DMS 273 (cell line): ENCODE measurements at regions not wholly inside any gene's neighbourhood (a gene's known extent, or its start where the extent isn't known, plus 50 kb on each side); places are given as distances from the start of the nearest gene placed in this dataset.
"Not testable (repeated sequence)": the region's sequence is repeated elsewhere in the genome, so short reads cannot be mapped to it uniquely, and the experiment has no call there.

Experiments
- DNase-seq: peaks from one replicate; lab custom pipeline; 2025; ENCODE audit not compliant: unreplicated experiment; lab: John Stamatoyannopoulos, UW

GRCh38 chr6:141402489-141402888, 730.2 kb upstream of the GJE1 start:
- no peak for DNase-seq

GRCh38 chr6:141401851-141402250, 730.9 kb upstream of the GJE1 start:
- peak; percentile 8 for DNase-seq

DNA sequence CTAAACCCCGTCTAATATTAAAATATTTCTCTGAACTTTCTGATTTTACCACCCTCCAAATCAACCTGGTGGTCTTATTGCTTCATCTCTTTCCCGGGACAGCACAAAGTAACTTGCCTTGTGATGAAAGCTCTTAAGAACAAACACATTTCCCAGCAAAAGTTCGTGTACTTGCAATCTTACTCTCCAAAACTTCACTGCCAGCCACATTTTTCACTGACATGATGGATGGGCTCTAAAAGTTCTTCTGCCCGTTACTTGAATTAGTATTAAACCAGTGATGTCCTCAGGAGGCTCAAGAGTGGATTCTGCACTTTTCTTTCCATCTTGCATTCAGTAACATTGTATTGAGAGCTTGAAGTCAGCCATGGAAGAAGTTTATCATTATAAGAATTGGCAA, 731.6 kb upstream of the GJE1 start:
- no peak for DNase-seq

GRCh38 chr6:141398949-141399348, 733.8 kb upstream of the GJE1 start:
- no peak for DNase-seq

- no peak for DNase-seq
Observed at GRCh38 chr6:141395443-141396008, 737.2 kb upstream of the GJE1 start.

DNA sequence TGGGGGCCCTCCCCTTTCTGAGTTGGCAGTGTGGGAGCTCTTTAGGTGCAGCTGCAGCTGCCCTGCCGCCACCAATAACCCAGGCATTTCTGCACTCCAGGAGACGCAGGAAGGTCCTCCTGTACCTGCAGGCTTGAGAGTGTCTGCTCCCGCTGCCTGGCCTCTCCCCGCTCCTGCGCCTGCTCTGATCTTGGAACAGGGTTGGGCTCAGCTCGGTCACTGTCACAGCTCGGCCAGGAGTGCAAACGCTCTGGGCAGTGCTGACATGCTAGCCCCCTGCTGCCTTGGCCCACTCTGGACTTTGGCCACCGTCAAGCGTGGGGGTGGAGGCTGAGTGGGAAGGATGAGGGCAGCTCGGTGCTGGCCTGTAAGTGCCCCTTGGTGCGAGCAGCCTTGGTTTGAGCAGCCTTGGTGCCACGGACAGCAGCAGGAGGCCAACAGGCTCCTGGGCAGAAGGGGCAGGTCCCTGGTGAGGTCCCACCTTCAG, 738.1 kb upstream of the GJE1 start:
- DNase-seq: no peak

- DNase-seq: no peak
Observed at GRCh38 chr6:141394125-141394536, 738.6 kb upstream of the GJE1 start.

GRCh38 chr6:141393405-141394124, 739.2 kb upstream of the GJE1 start:
- DNase-seq: no peak

DNA sequence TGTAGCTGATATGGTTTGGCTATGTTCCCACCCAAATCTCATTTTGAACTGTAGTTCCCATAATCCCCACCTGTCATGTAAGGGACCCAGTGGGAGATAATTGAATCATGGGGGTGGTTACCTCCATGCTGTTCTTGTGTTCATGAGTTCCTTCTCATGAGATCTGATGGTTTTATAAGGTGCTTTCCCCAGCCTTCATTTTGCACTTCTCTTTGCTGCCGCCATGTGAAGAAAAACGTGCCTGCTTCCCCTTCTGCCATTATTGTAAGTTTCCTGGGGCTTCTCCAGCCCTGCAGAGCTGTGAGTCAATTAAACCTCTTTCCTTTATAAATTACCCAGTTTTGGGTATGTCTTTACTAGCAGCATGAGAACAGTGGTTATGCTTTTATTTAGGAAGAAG, 741.6 kb upstream of the GJE1 start:
- DNase-seq: not testable (repeated sequence)

DNA sequence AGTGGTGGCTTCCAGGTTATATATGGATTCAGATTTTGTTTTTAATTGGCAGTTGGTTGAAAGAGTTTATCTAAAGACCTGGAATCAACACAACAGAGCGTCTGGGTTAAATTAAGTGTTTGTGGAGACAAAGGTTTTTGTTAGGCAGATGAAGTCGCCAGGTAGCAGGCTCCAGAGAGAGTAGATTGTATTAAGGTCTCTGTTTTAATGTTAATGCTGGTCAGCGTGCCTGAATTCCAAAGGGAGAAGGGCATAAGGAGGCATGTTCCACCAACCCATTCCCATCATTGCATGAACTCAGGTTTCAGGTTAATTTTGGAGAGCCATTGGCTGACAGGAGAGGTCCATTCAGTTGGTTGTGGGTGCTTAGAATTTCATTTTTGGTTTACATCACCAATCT, 744.1 kb upstream of the GJE1 start:
- no peak for DNase-seq

GRCh38 chr6:141370438-141370837, 762.3 kb upstream of the GJE1 start:
- no peak for DNase-seq

DNA sequence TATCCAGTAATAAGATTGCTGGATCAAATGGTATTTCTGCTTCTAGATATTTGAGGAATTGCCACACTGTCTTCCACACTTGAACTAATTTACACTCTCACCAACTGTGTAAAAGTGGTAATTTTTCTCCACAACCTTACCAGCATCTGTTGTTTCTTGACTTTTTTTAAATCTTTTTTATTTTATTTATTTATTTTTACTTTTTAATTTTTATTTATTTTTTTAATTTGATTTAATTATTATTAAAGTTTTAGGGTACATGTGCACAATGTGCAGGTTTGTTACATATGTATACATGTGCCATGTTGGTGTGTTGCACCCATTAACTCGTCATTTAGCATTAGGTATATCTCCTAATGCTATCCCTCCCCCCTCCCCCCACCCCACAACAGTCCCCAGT, 765.9 kb upstream of the GJE1 start:
- DNase-seq: not testable (repeated sequence)

- DNase-seq: no peak
Observed at GRCh38 chr6:141364694-141365093, 768.0 kb upstream of the GJE1 start.

- DNase-seq: no peak
Observed at GRCh38 chr6:141364232-141364631, 768.5 kb upstream of the GJE1 start.

DNA sequence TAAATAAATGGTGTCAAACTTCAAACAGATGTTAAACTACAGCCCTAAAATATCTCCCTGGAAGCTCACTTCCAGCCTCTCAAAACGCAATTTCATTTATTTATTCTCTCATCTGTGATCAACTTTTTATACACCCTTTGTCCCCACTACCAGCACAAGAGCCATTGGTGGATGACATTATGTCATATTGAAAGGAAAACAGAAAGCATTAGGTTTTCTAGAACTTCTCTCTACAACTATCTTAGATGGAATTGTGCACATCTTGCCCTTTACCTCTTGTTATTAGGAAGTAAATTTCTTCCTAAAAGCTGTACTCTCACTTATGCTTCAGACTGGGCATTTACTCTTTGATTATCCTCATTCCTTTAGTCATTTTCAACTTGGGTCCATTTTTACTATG, 771.2 kb upstream of the GJE1 start:
- DNase-seq: no peak

DNA sequence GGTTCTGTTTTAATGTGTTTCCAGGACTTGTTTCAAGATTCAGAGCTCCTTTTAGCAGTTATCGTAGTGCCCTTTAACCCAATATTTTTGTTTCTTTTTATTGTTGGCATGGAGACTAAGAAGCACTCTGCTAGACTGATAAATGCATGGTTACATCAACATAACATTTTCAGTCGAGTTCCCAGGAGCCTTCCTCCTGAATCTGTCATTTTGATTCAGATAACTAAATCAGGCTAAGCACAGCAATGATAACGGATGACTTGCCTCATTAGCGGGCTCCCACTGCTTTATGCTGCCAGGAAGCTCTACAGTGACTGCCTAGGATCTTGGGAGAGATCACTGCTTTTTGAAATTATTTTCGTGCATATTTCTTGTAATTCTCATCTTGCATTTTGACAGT, 772.8 kb upstream of the GJE1 start:
- no peak for DNase-seq

DNA sequence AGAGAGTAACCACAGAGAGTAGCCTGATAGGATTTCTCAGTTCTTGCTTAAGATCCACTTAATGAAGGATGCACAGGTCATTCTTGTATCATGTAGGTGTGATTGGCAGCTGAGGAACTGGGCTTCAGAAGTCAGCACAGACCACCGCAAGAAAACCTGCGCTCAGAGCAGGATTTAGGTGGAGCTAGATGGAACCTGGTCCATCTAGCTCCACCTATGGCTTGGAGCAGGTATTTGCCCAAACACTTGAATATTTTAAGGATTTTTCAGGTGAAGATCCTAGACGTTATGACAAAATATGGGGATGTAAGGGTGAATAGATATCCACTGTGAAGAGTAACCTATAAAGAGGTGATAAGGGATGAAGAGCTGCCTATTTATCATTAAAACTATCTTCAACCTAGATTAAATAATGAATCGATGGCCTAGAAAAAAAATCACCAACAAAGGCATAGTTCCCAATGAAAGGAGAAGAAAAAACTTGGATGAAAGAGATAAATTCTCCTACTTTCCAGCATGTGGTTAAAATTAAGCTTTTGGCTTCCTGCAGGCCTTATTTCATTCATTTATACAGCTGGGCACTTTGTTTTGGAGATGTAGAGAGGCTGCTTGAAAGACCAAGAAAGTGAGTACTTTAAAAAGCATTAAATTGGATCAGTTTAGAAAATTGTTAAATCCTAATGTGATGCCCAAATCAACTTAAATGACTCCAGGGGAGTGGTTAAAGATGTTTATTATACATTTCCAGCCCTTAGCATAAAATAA, 778.4 kb upstream of the GJE1 start:
- no peak for DNase-seq

- no peak for DNase-seq
Observed at GRCh38 chr6:141351721-141352120, 781.0 kb upstream of the GJE1 start.

- DNase-seq: no peak
Observed at GRCh38 chr6:141349710-141350109, 783.0 kb upstream of the GJE1 start.

- no peak for DNase-seq
Observed at GRCh38 chr6:141347906-141348492, 784.7 kb upstream of the GJE1 start.

GRCh38 chr6:141347086-141347485, 785.6 kb upstream of the GJE1 start:
- DNase-seq: no peak

DNA sequence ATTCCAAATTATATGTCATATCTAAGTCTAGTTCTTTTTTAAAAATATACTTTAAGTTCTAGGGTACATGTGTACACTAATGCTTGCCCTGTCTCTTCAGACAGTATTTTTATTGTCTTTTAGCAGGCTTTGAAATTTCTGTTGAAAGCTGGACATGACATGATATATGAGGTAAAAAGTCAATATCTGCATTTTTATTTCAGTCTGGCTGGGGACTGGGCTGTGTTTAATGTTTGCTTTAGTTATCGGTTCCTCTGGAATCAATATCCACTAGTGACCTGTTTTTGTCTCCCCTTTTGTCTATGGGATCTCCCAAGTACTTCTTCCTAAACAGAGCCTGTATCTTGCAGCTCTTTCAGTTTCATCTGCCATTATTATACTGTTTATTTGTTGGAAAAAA, 786.2 kb upstream of the GJE1 start:
- DNase-seq: peak; percentile 31
